ENCODE measurements at regions not wholly inside any gene's neighbourhood (a gene's known extent, or its start where the extent isn't known, plus 50 kb on each side); places are given as distances from the start of the nearest gene placed in this dataset.

GRCh38 chr15:96505014-96505413 lies 174.5 kb downstream of the NR2F2 start:
- no peak for TF ChIP-seq POLR2AphosphoS5 (IDR thresholded peaks at IDR 0.05; ENCODE audit: low read depth, low read length)
- TF ChIP-seq FOXP2 (optimal IDR thresholded peaks at IDR 0.05; ENCODE audit: borderline replicate concordance, extremely low read depth, extremely low read length, insufficient read depth) = no peak

All from PFSK-1 (cell line).